ENCODE measurements at regions not wholly inside any gene's neighbourhood (a gene's known extent, or its start where the extent isn't known, plus 50 kb on each side); places are given as distances from the start of the nearest gene placed in this dataset.

GRCh38 chr5:164869325-164869724 lies 1363.9 kb downstream of the MAT2B start:
- Mint-ChIP-seq H3K27me3 (no peaks in the 10 kb centered on the region), H3K9me3 (ENCODE audit: insufficient read depth) (no peaks in the 10 kb centered on the region), H3K27ac (peak overlapping the region; percentile 64), H3K4me1 (peaks cover 12% of the 10 kb centered on the region), H3K4me3 (no peak overlapping the region)
- DNase-seq (no peak), ATAC-seq (ENCODE audit: low read depth) (no peak)
- Histone ChIP-seq H3K4me2 (replicated peaks; ENCODE audit: low read depth, low read length, poor library complexity, severe bottlenecking) (peak overlapping the region; percentile 58), H3K4me3 (ENCODE audit: control extremely low read depth in 1 of 5, extremely low read depth in 1 of 5, insufficient read depth in 1 of 5, low read depth in 2 of 5, low read length in 4 of 5) (peak overlapping the region in 1 of 5 experiments; percentile 17), H3K9ac (ENCODE audit: low read length) (no peak overlapping the region), H4K20me1 (ENCODE audit: control insufficient read depth, insufficient read depth, low read length, poor library complexity, severe bottlenecking) (no peaks in the 10 kb centered on the region), H3K27ac (ENCODE audit: low read length in 2 of 2) (peak overlapping the region; percentile 17 to 61), H3K27me3 (replicated peaks in 1 of 4; ENCODE audit: control extremely low read depth in 1 of 4, control insufficient read depth in 3 of 4, insufficient read depth in 4 of 4, low read length in 3 of 4) (no peaks in the 10 kb centered on the region), H3K36me3 (replicated peaks in 1 of 2; ENCODE audit: control extremely low read depth in 1 of 2, control insufficient read depth in 1 of 2, extremely low read depth in 1 of 2, insufficient read depth in 2 of 2, low read length in 1 of 2) (no peaks in the 10 kb centered on the region), H3K9me3 (ENCODE audit: control extremely low read depth in 1 of 3, control insufficient read depth in 2 of 3, insufficient read depth in 1 of 3, low read length in 2 of 3) (no peaks in the 10 kb centered on the region), H3K79me2 (ENCODE audit: control insufficient read depth, insufficient read depth, low read length) (no peaks in the 10 kb centered on the region), H3K4me1 (ENCODE audit: control insufficient read depth in 2 of 2, insufficient read depth in 2 of 2, low read length in 2 of 2) (peaks cover 12 to 17% of the 10 kb centered on the region in 2 donors), H2AFZ (ENCODE audit: insufficient read depth, low read depth, low read length, poor library complexity, severe bottlenecking) (peak overlapping the region; percentile 67)
- intact Hi-C loops (cut with micrococcal nuclease): no loop called here
- POLR2A ChIA-PET: no interaction called here
- no peak for TF ChIP-seq CTCF (IDR thresholded peaks at IDR 0.05)
- no peak for TF ChIP-seq EZH2 (IDR thresholded peaks at IDR 0.05; ENCODE audit: borderline replicate concordance, insufficient read depth, low read depth, low read length, poor library complexity, severe bottlenecking)
- CTCF ChIA-PET: no interaction called here
- WGBS (ENCODE audit: insufficient coverage): 29% methylated on average over 1 of the region's 4 CpGs

GRCh38 chr5:164876793-164877192 lies 1371.4 kb downstream of the MAT2B start:
- intact Hi-C loops (cut with micrococcal nuclease): no loop called here
- no peaks in the 10 kb centered on the region for H3K27me3 Mint-ChIP-seq
- Histone ChIP-seq H3K36me3 (replicated peaks in 1 of 2; ENCODE audit: control extremely low read depth in 1 of 2, control insufficient read depth in 1 of 2, extremely low read depth in 1 of 2, insufficient read depth in 2 of 2, low read length in 1 of 2) (no peaks in the 10 kb centered on the region), H3K27me3 (replicated peaks in 1 of 4; ENCODE audit: control extremely low read depth in 1 of 4, control insufficient read depth in 3 of 4, insufficient read depth in 4 of 4, low read length in 3 of 4) (no peaks in the 10 kb centered on the region), H3K79me2 (ENCODE audit: control insufficient read depth, insufficient read depth, low read length) (no peaks in the 10 kb centered on the region), H3K27ac (ENCODE audit: low read length in 2 of 2) (no peak overlapping the region), H3K9me3 (ENCODE audit: control extremely low read depth in 1 of 3, control insufficient read depth in 2 of 3, insufficient read depth in 1 of 3, low read length in 2 of 3) (peaks cover 0 to 4% (median 0%) of the 10 kb centered on the region in 3 donors), H4K20me1 (ENCODE audit: control insufficient read depth, insufficient read depth, low read length, poor library complexity, severe bottlenecking) (no peaks in the 10 kb centered on the region), H3K4me2 (replicated peaks; ENCODE audit: low read depth, low read length, poor library complexity, severe bottlenecking) (no peak overlapping the region), H3K4me1 (ENCODE audit: control insufficient read depth in 2 of 2, insufficient read depth in 2 of 2, low read length in 2 of 2) (no peaks in the 10 kb centered on the region), H2AFZ (ENCODE audit: insufficient read depth, low read depth, low read length, poor library complexity, severe bottlenecking) (no peak overlapping the region), H3K9ac (ENCODE audit: low read length) (no peak overlapping the region), H3K4me3 (ENCODE audit: control extremely low read depth in 1 of 5, extremely low read depth in 1 of 5, insufficient read depth in 1 of 5, low read depth in 2 of 5, low read length in 4 of 5) (no peak overlapping the region)
- H3K4me1 Mint-ChIP-seq: no peaks in the 10 kb centered on the region
- TF ChIP-seq EZH2 (IDR thresholded peaks at IDR 0.05; ENCODE audit: borderline replicate concordance, insufficient read depth, low read depth, low read length, poor library complexity, severe bottlenecking) (no peak), CTCF (IDR thresholded peaks at IDR 0.05) (no peak)
- H3K9me3 Mint-ChIP-seq (ENCODE audit: insufficient read depth): peaks cover 4% of the 10 kb centered on the region
- no peak for ATAC-seq (ENCODE audit: low read depth)
- WGBS (ENCODE audit: insufficient coverage): no CpG with 5 or more reads among the region's 1 CpG
- DNase-seq: no peak
- H3K27ac Mint-ChIP-seq: no peak overlapping the region
- no peak overlapping the region for H3K4me3 Mint-ChIP-seq
- POLR2A ChIA-PET: no interaction called here
- CTCF ChIA-PET: no interaction called here
